MM.1S (cell line): ENCODE measurements at regions not wholly inside any gene's neighbourhood (a gene's known extent, or its start where the extent isn't known, plus 50 kb on each side); places are given as distances from the start of the nearest gene placed in this dataset.

Source experiments
- CTCF ChIP-seq: fragments of 300-600 bp; sonication (generic); IDR thresholded peaks from 2 replicates; pipeline ENCODE4 v1.5.1; 2016; ENCODE audit warnings: antibody characterized with exemption, low read length, mixed read lengths
- EZH2phosphoT487 ChIP-seq: fragments of 300-600 bp; sonication (generic); IDR thresholded peaks from 2 replicates; pipeline ENCODE4 v1.6.1; 2018; ENCODE audit warnings: antibody characterized with exemption, low read length

GRCh38 chr1:164054331-164054730 is 504.7 kb upstream of the PBX1 start:
- TF ChIP-seq CTCF (no peak), EZH2phosphoT487 (no peak)
